ENCODE measurements at regions not wholly inside any gene's neighbourhood (a gene's known extent, or its start where the extent isn't known, plus 50 kb on each side); places are given as distances from the start of the nearest gene placed in this dataset.
"Not testable (repeated sequence)": the region's sequence is repeated elsewhere in the genome, so short reads cannot be mapped to it uniquely, and the experiment has no call there.

- Mint-ChIP-seq H3K4me3 (no peak overlapping the region), H3K36me3 (no peaks in the 10 kb centered on the region), H3K27ac (no peak overlapping the region), H3K27me3 (no peaks in the 10 kb centered on the region), H3K9me3 (peaks cover 0 to 16% (median 0%) of the 10 kb centered on the region in 11 donors), H3K4me1 (no peaks in the 10 kb centered on the region)
- no peaks in the 10 kb centered on the region for H3K9me3 ChIP-seq (ENCODE audit: control insufficient read depth in 2 of 3, low read length in 3 of 3)
- POLR2A ChIA-PET = no interaction called here
- no peaks in the 10 kb centered on the region for H3K36me3 ChIP-seq (ENCODE audit: control insufficient read depth in 2 of 3, insufficient read depth in 3 of 3, low read length in 3 of 3)
- CTCF ChIA-PET = no interaction called here
- ATAC-seq (no peak), DNase-seq (no peak)
- no peaks in the 10 kb centered on the region for H3K27me3 ChIP-seq (ENCODE audit: control insufficient read depth in 2 of 2, insufficient read depth in 2 of 2, low read length in 2 of 2)
- intact Hi-C loops (cut with micrococcal nuclease) = no loop called here
- no peak overlapping the region for H3K27ac ChIP-seq (ENCODE audit: low read depth, low read length)
- no peaks in the 10 kb centered on the region for H3K4me1 ChIP-seq (ENCODE audit: control insufficient read depth in 2 of 2, insufficient read depth in 2 of 2, low read length in 2 of 2)
- no peak overlapping the region for H3K4me3 ChIP-seq (ENCODE audit: low read length)
These were observed 265.0 kb downstream of the MMUT start for GRCh38 chr6:49198015-49198414.

- H3K4me1 ChIP-seq (ENCODE audit: control insufficient read depth in 2 of 2, insufficient read depth in 2 of 2, low read length in 2 of 2); H3K4me3 Mint-ChIP-seq; H3K36me3 Mint-ChIP-seq; DNase-seq; H3K4me1 Mint-ChIP-seq; CTCF ChIA-PET; H3K36me3 ChIP-seq (ENCODE audit: control insufficient read depth in 2 of 3, insufficient read depth in 3 of 3, low read length in 3 of 3); H3K4me3 ChIP-seq (ENCODE audit: low read length); POLR2A ChIA-PET; intact Hi-C loops (cut with micrococcal nuclease); ATAC-seq; H3K27ac Mint-ChIP-seq; H3K27me3 Mint-ChIP-seq; H3K9me3 ChIP-seq (ENCODE audit: control insufficient read depth in 2 of 3, low read length in 3 of 3); H3K27ac ChIP-seq (ENCODE audit: low read depth, low read length); H3K27me3 ChIP-seq (ENCODE audit: control insufficient read depth in 2 of 2, insufficient read depth in 2 of 2, low read length in 2 of 2): not testable (repeated sequence)
- peaks cover 4 to 18% (median 8%) of the 10 kb centered on the region in 11 donors for H3K9me3 Mint-ChIP-seq
These were observed 300.7 kb downstream of the MMUT start for GRCh38 chr6:49162379-49162778.

GRCh38 chr6:49155316-49155715 lies 307.7 kb downstream of the MMUT start:
- no peak overlapping the region for H3K27ac ChIP-seq (ENCODE audit: low read depth, low read length)
- peaks cover 0 to 12% (median 4%) of the 10 kb centered on the region in 11 donors for H3K9me3 Mint-ChIP-seq
- no peak overlapping the region for H3K27ac Mint-ChIP-seq
- ATAC-seq (no peak), DNase-seq (no peak)
- no peaks in the 10 kb centered on the region for H3K27me3 ChIP-seq (ENCODE audit: control insufficient read depth in 2 of 2, insufficient read depth in 2 of 2, low read length in 2 of 2)
- H3K4me1 Mint-ChIP-seq = no peaks in the 10 kb centered on the region
- intact Hi-C loops (cut with micrococcal nuclease) = no loop called here
- ChIA-PET CTCF (no interaction called here), POLR2A (no interaction called here)
- no peak overlapping the region for H3K4me3 ChIP-seq (ENCODE audit: low read length)
- H3K9me3 ChIP-seq (ENCODE audit: control insufficient read depth in 2 of 3, low read length in 3 of 3) = no peaks in the 10 kb centered on the region
- H3K4me3 Mint-ChIP-seq = no peak overlapping the region
- H3K36me3 Mint-ChIP-seq = no peaks in the 10 kb centered on the region
- no peaks in the 10 kb centered on the region for H3K36me3 ChIP-seq (ENCODE audit: control insufficient read depth in 2 of 3, insufficient read depth in 3 of 3, low read length in 3 of 3)
- H3K4me1 ChIP-seq (ENCODE audit: control insufficient read depth in 2 of 2, insufficient read depth in 2 of 2, low read length in 2 of 2) = no peaks in the 10 kb centered on the region
- no peaks in the 10 kb centered on the region for H3K27me3 Mint-ChIP-seq

- no peak overlapping the region for H3K4me3 ChIP-seq (ENCODE audit: low read length)
- POLR2A ChIA-PET = no interaction called here
These were observed 311.1 kb downstream of the MMUT start for GRCh38 chr6:49151957-49152356.

GRCh38 chr6:49151461-49151860 lies 311.6 kb downstream of the MMUT start:
- no peaks in the 10 kb centered on the region for H3K27me3 Mint-ChIP-seq

More at GRCh38 chr6:49151957-49152356, 311.1 kb downstream of the MMUT start:
- H3K36me3 Mint-ChIP-seq = peaks cover 0 to 4% (median 0%) of the 10 kb centered on the region in 5 donors
- H3K4me3 Mint-ChIP-seq = no peak overlapping the region
- Histone ChIP-seq H3K9me3 (ENCODE audit: control insufficient read depth in 2 of 3, low read length in 3 of 3) (no peaks in the 10 kb centered on the region), H3K36me3 (ENCODE audit: control insufficient read depth in 2 of 3, insufficient read depth in 3 of 3, low read length in 3 of 3) (no peaks in the 10 kb centered on the region), H3K27me3 (ENCODE audit: control insufficient read depth in 2 of 2, insufficient read depth in 2 of 2, low read length in 2 of 2) (no peaks in the 10 kb centered on the region), H3K4me1 (ENCODE audit: control insufficient read depth in 2 of 2, insufficient read depth in 2 of 2, low read length in 2 of 2) (no peaks in the 10 kb centered on the region), H3K27ac (ENCODE audit: low read depth, low read length) (no peak overlapping the region)
- CTCF ChIA-PET = interaction anchor here (1.1 kb wide), 1 partner anchor 10 kb away, joined by 4 read pairs; no protein-coding TSS in a partner anchor
- H3K4me1 Mint-ChIP-seq = no peaks in the 10 kb centered on the region
- H3K27me3 Mint-ChIP-seq = no peaks in the 10 kb centered on the region
- DNase-seq (no peak), ATAC-seq (no peak)
- no peak overlapping the region for H3K27ac Mint-ChIP-seq
- H3K9me3 Mint-ChIP-seq = peaks cover 0 to 23% (median 8%) of the 10 kb centered on the region in 11 donors
- intact Hi-C loops (cut with micrococcal nuclease) = no loop called here

GRCh38 chr6:49151033-49151432 lies 312.0 kb downstream of the MMUT start:
- H3K4me3 ChIP-seq (ENCODE audit: low read length) = no peak overlapping the region
- peaks cover under 1 to 32% (median 10%) of the 10 kb centered on the region in 11 donors for H3K9me3 Mint-ChIP-seq
- H3K36me3 ChIP-seq (ENCODE audit: control insufficient read depth in 2 of 3, insufficient read depth in 3 of 3, low read length in 3 of 3) = no peaks in the 10 kb centered on the region
- peaks cover 0 to 4% (median 0%) of the 10 kb centered on the region in 5 donors for H3K36me3 Mint-ChIP-seq
- no peaks in the 10 kb centered on the region for H3K27me3 Mint-ChIP-seq
- CTCF ChIA-PET = no interaction called here
- H3K27me3 ChIP-seq (ENCODE audit: control insufficient read depth in 2 of 2, insufficient read depth in 2 of 2, low read length in 2 of 2) = no peaks in the 10 kb centered on the region
- H3K27ac ChIP-seq (ENCODE audit: low read depth, low read length) = no peak overlapping the region
- no peak overlapping the region for H3K27ac Mint-ChIP-seq
- ATAC-seq (no peak), DNase-seq (no peak)
- no peak overlapping the region for H3K4me3 Mint-ChIP-seq
- intact Hi-C loops (cut with micrococcal nuclease) = no loop called here
- POLR2A ChIA-PET = no interaction called here
- H3K9me3 ChIP-seq (ENCODE audit: control insufficient read depth in 2 of 3, low read length in 3 of 3) = no peaks in the 10 kb centered on the region
- no peaks in the 10 kb centered on the region for H3K4me1 Mint-ChIP-seq
- H3K4me1 ChIP-seq (ENCODE audit: control insufficient read depth in 2 of 2, insufficient read depth in 2 of 2, low read length in 2 of 2) = no peaks in the 10 kb centered on the region

More at GRCh38 chr6:49151461-49151860, 311.6 kb downstream of the MMUT start:
- Mint-ChIP-seq H3K9me3 (peaks cover 0 to 28% (median 10%) of the 10 kb centered on the region in 11 donors), H3K4me3 (no peak overlapping the region), H3K4me1 (no peaks in the 10 kb centered on the region), H3K36me3 (peaks cover 0 to 4% (median 0%) of the 10 kb centered on the region in 5 donors), H3K27ac (no peak overlapping the region)
- ATAC-seq (no peak), DNase-seq (no peak)
- Histone ChIP-seq H3K9me3 (ENCODE audit: control insufficient read depth in 2 of 3, low read length in 3 of 3) (no peaks in the 10 kb centered on the region), H3K36me3 (ENCODE audit: control insufficient read depth in 2 of 3, insufficient read depth in 3 of 3, low read length in 3 of 3) (no peaks in the 10 kb centered on the region), H3K27ac (ENCODE audit: low read depth, low read length) (no peak overlapping the region), H3K4me1 (ENCODE audit: control insufficient read depth in 2 of 2, insufficient read depth in 2 of 2, low read length in 2 of 2) (no peaks in the 10 kb centered on the region), H3K4me3 (ENCODE audit: low read length) (no peak overlapping the region), H3K27me3 (ENCODE audit: control insufficient read depth in 2 of 2, insufficient read depth in 2 of 2, low read length in 2 of 2) (no peaks in the 10 kb centered on the region)
- intact Hi-C loops (cut with micrococcal nuclease) = no loop called here
- ChIA-PET POLR2A (no interaction called here), CTCF (no interaction called here)

- ATAC-seq (no peak), DNase-seq (no peak)
- H3K36me3 ChIP-seq (ENCODE audit: control insufficient read depth in 2 of 3, insufficient read depth in 3 of 3, low read length in 3 of 3) = no peaks in the 10 kb centered on the region
- POLR2A ChIA-PET = no interaction called here
- no peak overlapping the region for H3K4me3 ChIP-seq (ENCODE audit: low read length)
- Mint-ChIP-seq H3K4me1 (no peaks in the 10 kb centered on the region), H3K9me3 (peaks cover 1 to 38% (median 11%) of the 10 kb centered on the region in 11 donors), H3K27me3 (no peaks in the 10 kb centered on the region), H3K36me3 (peaks cover 0 to 4% (median 0%) of the 10 kb centered on the region in 5 donors), H3K4me3 (no peak overlapping the region), H3K27ac (no peak overlapping the region)
- no peaks in the 10 kb centered on the region for H3K27me3 ChIP-seq (ENCODE audit: control insufficient read depth in 2 of 2, insufficient read depth in 2 of 2, low read length in 2 of 2)
- no peaks in the 10 kb centered on the region for H3K4me1 ChIP-seq (ENCODE audit: control insufficient read depth in 2 of 2, insufficient read depth in 2 of 2, low read length in 2 of 2)
- CTCF ChIA-PET = no interaction called here
- intact Hi-C loops (cut with micrococcal nuclease) = no loop called here
- H3K27ac ChIP-seq (ENCODE audit: low read depth, low read length) = no peak overlapping the region
- no peaks in the 10 kb centered on the region for H3K9me3 ChIP-seq (ENCODE audit: control insufficient read depth in 2 of 3, low read length in 3 of 3)
These were observed 317.8 kb downstream of the MMUT start for GRCh38 chr6:49145280-49145679.
